ENCODE measurements at regions not wholly inside any gene's neighbourhood (a gene's known extent, or its start where the extent isn't known, plus 50 kb on each side); places are given as distances from the start of the nearest gene placed in this dataset.

DNA sequence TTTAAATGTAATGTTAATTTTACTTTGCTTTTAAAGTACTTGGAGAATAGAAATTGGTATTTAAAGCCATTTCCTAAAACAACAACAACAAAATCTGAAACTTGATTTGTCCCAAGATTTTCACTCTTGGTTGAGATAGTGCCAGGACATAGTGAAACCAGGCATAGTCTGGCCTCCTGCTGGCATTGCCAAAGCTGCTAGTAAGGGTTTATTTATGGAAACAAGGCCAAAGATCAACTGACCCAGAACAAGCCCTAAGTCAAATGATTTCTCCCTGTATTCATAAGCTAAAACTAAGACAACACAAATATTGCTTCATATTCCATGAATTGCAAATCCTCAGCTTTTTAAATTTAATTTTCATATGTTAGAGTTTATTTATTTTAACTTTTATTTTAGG, 227.5 kb upstream of the FGF13 start:
- DNase-seq (ENCODE audit: low spot score): no peak
- no peak overlapping the region for H3K27ac ChIP-seq (ENCODE audit: low read depth in 1 of 2, low read length in 2 of 2)

DNA sequence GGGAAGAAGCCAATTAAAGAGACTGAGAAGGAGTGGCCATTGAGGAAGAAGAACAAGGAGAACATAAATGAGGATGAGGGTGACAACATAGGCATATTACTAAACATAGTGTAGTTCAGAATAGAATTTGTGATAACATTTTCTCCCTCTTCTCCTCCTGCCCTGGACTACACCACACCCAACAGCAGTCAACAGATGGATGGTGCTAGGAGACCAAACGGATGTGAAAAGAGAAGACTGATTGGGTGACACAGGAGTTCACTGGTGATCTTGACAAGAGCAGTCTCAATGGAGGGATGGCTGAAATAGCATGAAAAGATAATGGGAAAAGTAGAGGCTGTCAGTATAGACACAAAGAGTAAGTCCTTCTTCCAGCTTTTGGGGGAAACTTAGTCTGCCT, 226.5 kb upstream of the FGF13 start:
- H3K9me3 ChIP-seq (ENCODE audit: control insufficient read depth in 4 of 4, low read length in 3 of 4): no peaks in the 10 kb centered on the region
- DNase-seq (ENCODE audit: low spot score): no peak
- no peaks in the 10 kb centered on the region for H3K27me3 ChIP-seq (ENCODE audit: control insufficient read depth in 4 of 4, insufficient read depth in 4 of 4, low read length in 3 of 4)
- no peaks in the 10 kb centered on the region for H3K36me3 ChIP-seq (ENCODE audit: control insufficient read depth in 4 of 4, insufficient read depth in 3 of 4, low read depth in 1 of 4, low read length in 3 of 4)
- H3K4me3 ChIP-seq (ENCODE audit: low read depth in 1 of 3, low read length in 3 of 3): no peak overlapping the region
- H3K9ac ChIP-seq (ENCODE audit: low read depth in 1 of 2, low read length in 2 of 2): no peak overlapping the region
- 91% methylated on average over 1 of the region's 1 CpG for WGBS
- no peak overlapping the region for H3K27ac ChIP-seq (ENCODE audit: low read depth in 1 of 2, low read length in 2 of 2)
- TF ChIP-seq, protein P1, sequence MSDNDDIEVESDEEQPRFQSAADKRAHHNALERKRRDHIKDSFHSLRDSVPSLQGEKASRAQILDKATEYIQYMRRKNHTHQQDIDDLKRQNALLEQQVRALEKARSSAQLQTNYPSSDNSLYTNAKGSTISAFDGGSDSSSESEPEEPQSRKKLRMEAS (IDR thresholded peaks at IDR 0.05): no peak
- TF ChIP-seq HNF4A (conservative IDR thresholded peaks at IDR 0.05): no peak
- TF ChIP-seq, protein P2, sequence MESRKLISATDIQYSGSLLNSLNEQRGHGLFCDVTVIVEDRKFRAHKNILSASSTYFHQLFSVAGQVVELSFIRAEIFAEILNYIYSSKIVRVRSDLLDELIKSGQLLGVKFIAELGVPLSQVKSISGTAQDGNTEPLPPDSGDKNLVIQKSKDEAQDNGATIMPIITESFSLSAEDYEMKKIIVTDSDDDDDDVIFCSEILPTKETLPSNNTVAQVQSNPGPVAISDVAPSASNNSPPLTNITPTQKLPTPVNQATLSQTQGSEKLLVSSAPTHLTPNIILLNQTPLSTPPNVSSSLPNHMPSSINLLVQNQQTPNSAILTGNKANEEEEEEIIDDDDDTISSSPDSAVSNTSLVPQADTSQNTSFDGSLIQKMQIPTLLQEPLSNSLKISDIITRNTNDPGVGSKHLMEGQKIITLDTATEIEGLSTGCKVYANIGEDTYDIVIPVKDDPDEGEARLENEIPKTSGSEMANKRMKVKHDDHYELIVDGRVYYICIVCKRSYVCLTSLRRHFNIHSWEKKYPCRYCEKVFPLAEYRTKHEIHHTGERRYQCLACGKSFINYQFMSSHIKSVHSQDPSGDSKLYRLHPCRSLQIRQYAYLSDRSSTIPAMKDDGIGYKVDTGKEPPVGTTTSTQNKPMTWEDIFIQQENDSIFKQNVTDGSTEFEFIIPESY (IDR thresholded peaks at IDR 0.05): no peak
- TF ChIP-seq SP1 (IDR thresholded peaks at IDR 0.05): no peak
- TF ChIP-seq GABPA (IDR thresholded peaks at IDR 0.05 in 1 of 2, conservative IDR thresholded peaks at IDR 0.05 in 1 of 2): no peak
- no peak for TF ChIP-seq NR2F2 (IDR thresholded peaks at IDR 0.05)
- TF ChIP-seq, protein P3, sequence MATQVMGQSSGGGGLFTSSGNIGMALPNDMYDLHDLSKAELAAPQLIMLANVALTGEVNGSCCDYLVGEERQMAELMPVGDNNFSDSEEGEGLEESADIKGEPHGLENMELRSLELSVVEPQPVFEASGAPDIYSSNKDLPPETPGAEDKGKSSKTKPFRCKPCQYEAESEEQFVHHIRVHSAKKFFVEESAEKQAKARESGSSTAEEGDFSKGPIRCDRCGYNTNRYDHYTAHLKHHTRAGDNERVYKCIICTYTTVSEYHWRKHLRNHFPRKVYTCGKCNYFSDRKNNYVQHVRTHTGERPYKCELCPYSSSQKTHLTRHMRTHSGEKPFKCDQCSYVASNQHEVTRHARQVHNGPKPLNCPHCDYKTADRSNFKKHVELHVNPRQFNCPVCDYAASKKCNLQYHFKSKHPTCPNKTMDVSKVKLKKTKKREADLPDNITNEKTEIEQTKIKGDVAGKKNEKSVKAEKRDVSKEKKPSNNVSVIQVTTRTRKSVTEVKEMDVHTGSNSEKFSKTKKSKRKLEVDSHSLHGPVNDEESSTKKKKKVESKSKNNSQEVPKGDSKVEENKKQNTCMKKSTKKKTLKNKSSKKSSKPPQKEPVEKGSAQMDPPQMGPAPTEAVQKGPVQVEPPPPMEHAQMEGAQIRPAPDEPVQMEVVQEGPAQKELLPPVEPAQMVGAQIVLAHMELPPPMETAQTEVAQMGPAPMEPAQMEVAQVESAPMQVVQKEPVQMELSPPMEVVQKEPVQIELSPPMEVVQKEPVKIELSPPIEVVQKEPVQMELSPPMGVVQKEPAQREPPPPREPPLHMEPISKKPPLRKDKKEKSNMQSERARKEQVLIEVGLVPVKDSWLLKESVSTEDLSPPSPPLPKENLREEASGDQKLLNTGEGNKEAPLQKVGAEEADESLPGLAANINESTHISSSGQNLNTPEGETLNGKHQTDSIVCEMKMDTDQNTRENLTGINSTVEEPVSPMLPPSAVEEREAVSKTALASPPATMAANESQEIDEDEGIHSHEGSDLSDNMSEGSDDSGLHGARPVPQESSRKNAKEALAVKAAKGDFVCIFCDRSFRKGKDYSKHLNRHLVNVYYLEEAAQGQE (IDR thresholded peaks at IDR 0.05): no peak
- no peak for TF ChIP-seq TAF1 (conservative IDR thresholded peaks at IDR 0.05)
- no peak for TF ChIP-seq HNF4G (IDR thresholded peaks at IDR 0.05)
- TF ChIP-seq, protein P4, sequence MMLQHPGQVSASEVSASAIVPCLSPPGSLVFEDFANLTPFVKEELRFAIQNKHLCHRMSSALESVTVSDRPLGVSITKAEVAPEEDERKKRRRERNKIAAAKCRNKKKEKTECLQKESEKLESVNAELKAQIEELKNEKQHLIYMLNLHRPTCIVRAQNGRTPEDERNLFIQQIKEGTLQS (IDR thresholded peaks at IDR 0.05): no peak
- TF ChIP-seq, protein P5, sequence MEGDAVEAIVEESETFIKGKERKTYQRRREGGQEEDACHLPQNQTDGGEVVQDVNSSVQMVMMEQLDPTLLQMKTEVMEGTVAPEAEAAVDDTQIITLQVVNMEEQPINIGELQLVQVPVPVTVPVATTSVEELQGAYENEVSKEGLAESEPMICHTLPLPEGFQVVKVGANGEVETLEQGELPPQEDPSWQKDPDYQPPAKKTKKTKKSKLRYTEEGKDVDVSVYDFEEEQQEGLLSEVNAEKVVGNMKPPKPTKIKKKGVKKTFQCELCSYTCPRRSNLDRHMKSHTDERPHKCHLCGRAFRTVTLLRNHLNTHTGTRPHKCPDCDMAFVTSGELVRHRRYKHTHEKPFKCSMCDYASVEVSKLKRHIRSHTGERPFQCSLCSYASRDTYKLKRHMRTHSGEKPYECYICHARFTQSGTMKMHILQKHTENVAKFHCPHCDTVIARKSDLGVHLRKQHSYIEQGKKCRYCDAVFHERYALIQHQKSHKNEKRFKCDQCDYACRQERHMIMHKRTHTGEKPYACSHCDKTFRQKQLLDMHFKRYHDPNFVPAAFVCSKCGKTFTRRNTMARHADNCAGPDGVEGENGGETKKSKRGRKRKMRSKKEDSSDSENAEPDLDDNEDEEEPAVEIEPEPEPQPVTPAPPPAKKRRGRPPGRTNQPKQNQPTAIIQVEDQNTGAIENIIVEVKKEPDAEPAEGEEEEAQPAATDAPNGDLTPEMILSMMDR (IDR thresholded peaks at IDR 0.05; ENCODE audit: low read depth, low read length, missing input control): no peak
- no peak for TF ChIP-seq JUND (IDR thresholded peaks at IDR 0.05)
- H3K4me1 ChIP-seq (ENCODE audit: control insufficient read depth in 4 of 4, insufficient read depth in 4 of 4, low read length in 3 of 4): peaks cover 0 to 2% (median 0%) of the 10 kb centered on the region in 4 donors

More for the DNA sequence above, 227.5 kb upstream of the FGF13 start:
- Histone ChIP-seq H3K9me3 (ENCODE audit: control insufficient read depth in 4 of 4, low read length in 3 of 4) (no peaks in the 10 kb centered on the region), H3K36me3 (ENCODE audit: control insufficient read depth in 4 of 4, insufficient read depth in 3 of 4, low read depth in 1 of 4, low read length in 3 of 4) (no peaks in the 10 kb centered on the region), H3K4me3 (ENCODE audit: low read depth in 1 of 3, low read length in 3 of 3) (no peak overlapping the region), H3K27me3 (ENCODE audit: control insufficient read depth in 4 of 4, insufficient read depth in 4 of 4, low read length in 3 of 4) (no peaks in the 10 kb centered on the region), H3K9ac (ENCODE audit: low read depth in 1 of 2, low read length in 2 of 2) (no peak overlapping the region), H3K4me1 (ENCODE audit: control insufficient read depth in 4 of 4, insufficient read depth in 4 of 4, low read length in 3 of 4) (peaks cover 0 to 2% (median 0%) of the 10 kb centered on the region in 4 donors)
- TF ChIP-seq NR2F2 (IDR thresholded peaks at IDR 0.05) (peak; percentile 15), HNF4A (conservative IDR thresholded peaks at IDR 0.05) (peak; percentile 47 to 56), FOXA1 (IDR thresholded peaks at IDR 0.05) (no peak), SP1 (IDR thresholded peaks at IDR 0.05) (peak; percentile 61), RAD21 (IDR thresholded peaks at IDR 0.05) (peak; percentile 17 to 23), RXRA (IDR thresholded peaks at IDR 0.05) (peak; percentile 41 to 48)
- TF ChIP-seq, protein P1 (IDR thresholded peaks at IDR 0.05): no peak
- TF ChIP-seq, protein P4 (IDR thresholded peaks at IDR 0.05): peak; percentile 27
